ENCODE measurements at regions not wholly inside any gene's neighbourhood (a gene's known extent, or its start where the extent isn't known, plus 50 kb on each side); places are given as distances from the start of the nearest gene placed in this dataset.

DNA sequence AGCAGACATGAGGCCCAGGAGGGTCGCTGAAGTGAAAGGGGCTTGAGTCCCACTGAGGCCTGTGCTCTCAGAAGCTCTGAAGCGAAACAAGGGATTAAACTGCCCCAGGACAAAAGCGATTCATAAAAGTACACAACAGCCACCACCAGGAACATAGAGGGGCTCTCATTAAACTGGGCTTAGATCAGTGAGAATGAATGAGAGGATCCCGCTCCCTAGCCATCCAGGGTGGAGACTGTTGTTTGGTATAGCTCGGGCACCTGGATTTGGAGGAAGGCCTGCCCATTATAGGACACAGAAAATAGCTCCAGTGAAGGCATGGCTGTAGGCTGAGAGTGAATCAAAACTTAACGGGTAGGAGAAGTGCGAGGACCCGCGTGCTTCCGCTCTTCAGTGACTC lies 91.6 kb upstream of the TAB2 start:
- no peak for TF ChIP-seq CTCF (IDR thresholded peaks at IDR 0.05)
- no peak for TF ChIP-seq POLR2A (IDR thresholded peaks at IDR 0.05)

All from thyroid gland (tissue), 4 donors.